Adrenal gland (tissue), 9 donors: ENCODE measurements at regions not wholly inside any gene's neighbourhood (a gene's known extent, or its start where the extent isn't known, plus 50 kb on each side); places are given as distances from the start of the nearest gene placed in this dataset.

ENCODE experiments used
- DNase-seq, 7 donors: peaks; one replicate each; pipeline ENCODE4 v3.0.0-alpha.2; 2019 to 2020
- H3K27ac ChIP-seq, 5 donors: fragments of 200-600 bp; sonication (generic) in 4 of 5; 1 replicate in 3 of 5; 2 replicates in 2 of 5; pipeline versions ENCODE4 v1.5.1 to v1.8.0; 2016 to 2020; ENCODE audit warnings: mild to moderate bottlenecking in 1 of 5
- H3K27me3 ChIP-seq: fragments of 200-600 bp; 2 replicates; pipeline ENCODE4 v1.8.0; 2021
- H3K36me3 ChIP-seq, 2 donors: fragments of 200-600 bp; replicated peaks in 1 of 2; 1 replicate in 1 of 2; 2 replicates in 1 of 2; pipeline versions ENCODE4 v1.5.1 to v1.8.0; 2018 to 2022
- H3K4me1 ChIP-seq, 2 donors: fragments of 200-600 bp; replicated peaks in 1 of 2; 1 replicate in 1 of 2; 2 replicates in 1 of 2; pipeline versions ENCODE4 v1.5.1 to v1.8.0; 2018 to 2021
- H3K4me3 ChIP-seq, 4 donors: fragments of 200-600 bp; sonication (generic) in 3 of 4; one replicate each; pipeline ENCODE4 v1.5.1; 2016 to 2018
- H3K9me3 ChIP-seq, 3 donors: fragments of 200-600 bp; sonication (generic) in 1 of 3; replicated peaks in 1 of 3; 1 replicate in 2 of 3; 2 replicates in 1 of 3; pipeline versions ENCODE4 v1.5.1 to v1.8.0; 2016 to 2021
- CTCF ChIP-seq, 6 experiments: fragments of 450-650 bp in 4 of 6; fragments of 200-600 bp in 2 of 6; sonication (generic) in 1 of 6; IDR thresholded peaks; 1 replicate in 5 of 6; 2 replicates in 1 of 6; pipeline versions ENCODE4 v1.5.1 to v1.8.0; 2016 to 2021; ENCODE audit warnings: antibody characterized with exemption in 6 of 6, mild to moderate bottlenecking in 2 of 6, moderate library complexity in 1 of 6
- POLR2A ChIP-seq, 2 donors: fragments of 450-650 bp; IDR thresholded peaks; one replicate each; pipeline ENCODE4 v1.6.1; 2017; ENCODE audit warnings: antibody characterized with exemption in 2 of 2, mild to moderate bottlenecking in 2 of 2, moderate library complexity in 1 of 2
- WGBS, 4 donors: extraction: QIAGEN DNeasy Blood & Tissue Kit in 2 of 4; methylation state at CpG; one replicate each; pipeline versions ENCODE4 v1.1.5 to v1.1.7; 2013 to 2017; 5-methylcytosine and 5-hydroxymethylcytosine counted together
- intact Hi-C, 2 donors: fragments of 100-400 bp; cut with DNase I; formaldehyde crosslinking; loops; one replicate each; pipeline versions ENCODE4 v1.14.1 to v1.15.0; 2022 to 2023
- donor health status: healthy with polysubstance abuse.
- donor health status: Bipolar disorder and iron deficiency.
- donor health status: DM: yes; HTN: yes; CAD: no.
- donor health status: DM: no; HTN: no; CAD: no.
- donor health status: DM: no; HTN: no; CAD: no.

- H3K9me3 ChIP-seq, result no peaks in the 10 kb centered on the region
- no peak for TF ChIP-seq POLR2A (IDR thresholded peaks at IDR 0.05)
- no peak for TF ChIP-seq CTCF (IDR thresholded peaks at IDR 0.05)
- no peak for DNase-seq
- H3K36me3 ChIP-seq, result no peaks in the 10 kb centered on the region
- intact Hi-C loops, result no loop called here
- H3K27me3 ChIP-seq, result no peaks in the 10 kb centered on the region
- no peak overlapping the region for H3K27ac ChIP-seq
- H3K4me1 ChIP-seq, result no peaks in the 10 kb centered on the region
- WGBS, 4 donors, result 63 to 80% (median 68%) methylated on average over 1 of the region's 1 CpG
- no peak overlapping the region for H3K4me3 ChIP-seq
These were observed 157.7 kb downstream of the CGGBP1 start for GRCh38 chr3:87901141-87901540.

GRCh38 chr3:87900061-87900460, 158.7 kb downstream of the CGGBP1 start:
- no peak for DNase-seq
- no peak overlapping the region for H3K27ac ChIP-seq
- 10 to 18% (median 14%) methylated on average over 1 of the region's 1 CpG for WGBS, 4 donors
- H3K4me1 ChIP-seq, result no peaks in the 10 kb centered on the region
- intact Hi-C loops, result no loop called here
- no peaks in the 10 kb centered on the region for H3K36me3 ChIP-seq
- no peak overlapping the region for H3K4me3 ChIP-seq
- H3K9me3 ChIP-seq, result no peaks in the 10 kb centered on the region
- TF ChIP-seq CTCF (IDR thresholded peaks at IDR 0.05), result peak in 2 of 6 experiments; percentile 15 to 21
- no peak for TF ChIP-seq POLR2A (IDR thresholded peaks at IDR 0.05)
- H3K27me3 ChIP-seq, result no peaks in the 10 kb centered on the region

- H3K27me3 ChIP-seq, result no peaks in the 10 kb centered on the region
- H3K4me1 ChIP-seq, result no peaks in the 10 kb centered on the region
- H3K27ac ChIP-seq, result no peak overlapping the region
- 76 to 94% (median 83%) methylated on average over 1 of the region's 1 CpG for WGBS, 4 donors
- TF ChIP-seq POLR2A (IDR thresholded peaks at IDR 0.05), result no peak
- TF ChIP-seq CTCF (IDR thresholded peaks at IDR 0.05), result no peak
- no peaks in the 10 kb centered on the region for H3K9me3 ChIP-seq
- no peaks in the 10 kb centered on the region for H3K36me3 ChIP-seq
- no peak for DNase-seq
- no peak overlapping the region for H3K4me3 ChIP-seq
- intact Hi-C loops, result no loop called here
These were observed 159.8 kb downstream of the CGGBP1 start for GRCh38 chr3:87898971-87899370.

GRCh38 chr3:87895983-87896382, 162.8 kb downstream of the CGGBP1 start:
- no peak overlapping the region for H3K4me3 ChIP-seq
- no peaks in the 10 kb centered on the region for H3K9me3 ChIP-seq
- WGBS, 4 donors, result 84 to 93% (median 90%) methylated on average over 1 of the region's 1 CpG
- no peak overlapping the region for H3K27ac ChIP-seq
- DNase-seq, result no peak
- no peaks in the 10 kb centered on the region for H3K4me1 ChIP-seq
- no peaks in the 10 kb centered on the region for H3K27me3 ChIP-seq
- TF ChIP-seq POLR2A (IDR thresholded peaks at IDR 0.05) (no peak), CTCF (IDR thresholded peaks at IDR 0.05) (no peak)
- intact Hi-C loops, result no loop called here
- no peaks in the 10 kb centered on the region for H3K36me3 ChIP-seq
